Peyer's patch (tissue), 4 donors: ENCODE measurements at regions not wholly inside any gene's neighbourhood (a gene's known extent, or its start where the extent isn't known, plus 50 kb on each side); places are given as distances from the start of the nearest gene placed in this dataset.

Source experiments
- DNase-seq, 3 donors: peaks; one replicate each; pipeline ENCODE4 v3.0.0-alpha.2; 2017 to 2019
- H3K27ac ChIP-seq, 4 donors: fragments of 200-600 bp; sonication (generic); one replicate each; pipeline ENCODE4 v1.5.1; 2016 to 2019
- H3K27me3 ChIP-seq, 2 donors: fragments of 200-600 bp; sonication (generic); one replicate each; pipeline ENCODE4 v1.5.1; 2019
- H3K36me3 ChIP-seq, 3 donors: fragments of 200-600 bp; sonication (generic); one replicate each; pipeline ENCODE4 v1.5.1; 2016 to 2019
- H3K4me1 ChIP-seq, 4 donors: fragments of 200-600 bp; sonication (generic); one replicate each; pipeline ENCODE4 v1.5.1; 2016 to 2019
- H3K4me3 ChIP-seq, 4 donors: fragments of 200-600 bp; sonication (generic); 1 replicate in 3 of 4; 2 replicates in 1 of 4; pipeline ENCODE4 v1.5.1; 2016 to 2019; ENCODE audit warnings: mild to moderate bottlenecking in 1 of 4
- H3K9me3 ChIP-seq, 4 donors: fragments of 200-600 bp; sonication (generic); one replicate each; pipeline ENCODE4 v1.5.1; 2016 to 2019; ENCODE audit warnings: mild to moderate bottlenecking in 1 of 4
- CTCF ChIP-seq, 6 experiments: fragments of 450-650 bp in 4 of 6; fragments of 200-600 bp in 2 of 6; sonication (generic) in 1 of 6; IDR thresholded peaks; one replicate each; pipeline ENCODE4 v1.5.1; 2017 to 2019; ENCODE audit warnings: antibody characterized with exemption in 6 of 6, mild to moderate bottlenecking in 3 of 6, moderate library complexity in 1 of 6
- POLR2A ChIP-seq, 2 donors: fragments of 450-650 bp; IDR thresholded peaks; one replicate each; pipeline ENCODE4 v1.5.1; 2017; ENCODE audit warnings: antibody characterized with exemption in 2 of 2, mild to moderate bottlenecking in 2 of 2, moderate library complexity in 2 of 2

DNA sequence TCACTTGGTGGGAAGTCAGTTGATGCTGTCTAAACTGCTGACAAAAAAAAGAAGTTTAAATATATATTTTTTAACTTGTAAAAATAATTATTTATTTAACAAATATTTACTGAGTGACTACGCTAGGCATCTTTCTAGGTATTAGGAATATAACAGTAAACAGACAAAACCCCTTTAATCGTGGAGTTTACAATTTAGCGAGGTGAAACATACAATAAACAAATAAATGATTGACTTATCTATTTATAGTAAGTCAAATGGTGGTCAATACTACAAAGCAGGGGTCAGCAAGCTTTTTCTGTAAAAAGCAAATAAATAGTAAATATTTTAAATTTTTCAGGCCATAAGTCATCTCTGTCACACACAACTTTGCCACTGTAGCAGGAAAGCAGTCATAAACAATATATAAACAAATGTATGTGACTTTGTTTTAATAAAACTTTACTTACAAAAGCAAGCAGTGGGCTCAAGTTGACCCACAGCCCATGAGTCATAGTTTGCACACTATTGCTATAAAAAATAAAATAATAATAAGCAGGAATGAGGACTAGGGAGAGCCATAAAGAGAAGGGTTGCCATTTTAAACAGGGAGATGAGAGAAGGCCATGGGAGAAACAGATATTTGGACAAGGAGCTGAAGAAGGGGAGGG lies 263.9 kb downstream of the PLPP3 start:
- Histone ChIP-seq H3K27ac (no peak overlapping the region), H3K4me3 (no peak overlapping the region), H3K4me1 (no peaks in the 10 kb centered on the region), H3K27me3 (no peaks in the 10 kb centered on the region), H3K36me3 (no peaks in the 10 kb centered on the region), H3K9me3 (no peaks in the 10 kb centered on the region)
- no peak for DNase-seq
- TF ChIP-seq POLR2A (IDR thresholded peaks at IDR 0.05) (no peak), CTCF (IDR thresholded peaks at IDR 0.05) (no peak)

GRCh38 chr1:56313560-56313959 lies 265.8 kb downstream of the PLPP3 start:
- Histone ChIP-seq H3K27ac (no peak overlapping the region), H3K36me3 (no peaks in the 10 kb centered on the region), H3K4me1 (no peaks in the 10 kb centered on the region), H3K4me3 (no peak overlapping the region), H3K27me3 (no peaks in the 10 kb centered on the region), H3K9me3 (no peaks in the 10 kb centered on the region)
- no peak for DNase-seq
- TF ChIP-seq CTCF (IDR thresholded peaks at IDR 0.05) (no peak), POLR2A (IDR thresholded peaks at IDR 0.05) (no peak)

DNA sequence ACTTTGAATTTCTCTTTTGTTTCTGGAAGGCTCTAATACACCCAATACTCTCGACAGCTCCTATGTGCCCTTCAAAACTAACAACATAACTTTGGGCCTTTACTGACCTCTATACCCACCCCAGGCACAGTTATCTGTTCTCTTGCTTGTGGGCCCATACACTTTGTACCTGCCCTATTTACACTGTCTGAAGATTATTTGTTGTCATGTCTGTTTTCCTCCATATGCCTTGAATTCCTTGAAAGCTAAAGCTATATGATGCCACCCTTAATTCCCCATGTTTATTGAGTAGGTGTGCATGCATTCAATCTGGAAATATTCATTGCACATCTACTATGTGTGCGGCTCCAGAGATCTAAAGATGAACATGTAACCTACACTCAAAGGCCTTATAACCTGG lies 267.6 kb downstream of the PLPP3 start:
- H3K4me1 ChIP-seq: no peaks in the 10 kb centered on the region
- no peak for DNase-seq
- no peaks in the 10 kb centered on the region for H3K36me3 ChIP-seq
- H3K27me3 ChIP-seq: no peaks in the 10 kb centered on the region
- no peaks in the 10 kb centered on the region for H3K9me3 ChIP-seq
- TF ChIP-seq CTCF (IDR thresholded peaks at IDR 0.05): no peak
- no peak for TF ChIP-seq POLR2A (IDR thresholded peaks at IDR 0.05)
- no peak overlapping the region for H3K4me3 ChIP-seq
- H3K27ac ChIP-seq: no peak overlapping the region

DNA sequence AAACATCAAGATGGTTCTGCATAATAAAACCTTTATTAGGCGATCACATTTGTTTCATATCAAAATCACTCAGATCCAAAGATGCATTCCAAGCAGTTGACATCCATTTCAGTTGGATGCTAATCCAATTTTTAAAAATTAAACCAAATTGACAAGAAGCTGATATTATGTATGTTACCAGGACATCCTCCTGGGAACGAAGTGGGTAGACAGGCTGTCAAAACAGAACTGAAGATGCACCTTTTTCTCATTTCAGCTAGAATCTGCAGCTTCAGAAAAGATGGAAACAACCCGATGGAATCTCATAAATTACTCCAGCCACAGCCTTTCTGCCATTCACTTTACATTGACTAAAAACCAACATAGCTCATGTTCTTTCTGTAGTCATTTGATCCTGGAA lies 268.4 kb downstream of the PLPP3 start:
- Histone ChIP-seq H3K4me3 (no peak overlapping the region), H3K9me3 (no peaks in the 10 kb centered on the region), H3K4me1 (no peaks in the 10 kb centered on the region), H3K27ac (no peak overlapping the region), H3K27me3 (no peaks in the 10 kb centered on the region), H3K36me3 (no peaks in the 10 kb centered on the region)
- no peak for DNase-seq
- TF ChIP-seq POLR2A (IDR thresholded peaks at IDR 0.05) (no peak), CTCF (IDR thresholded peaks at IDR 0.05) (no peak)

- TF ChIP-seq POLR2A (IDR thresholded peaks at IDR 0.05) (no peak), CTCF (IDR thresholded peaks at IDR 0.05) (no peak)
- no peaks in the 10 kb centered on the region for H3K9me3 ChIP-seq
- H3K36me3 ChIP-seq: no peaks in the 10 kb centered on the region
- H3K4me1 ChIP-seq: no peaks in the 10 kb centered on the region
- no peak overlapping the region for H3K4me3 ChIP-seq
- H3K27ac ChIP-seq: no peak overlapping the region
- H3K27me3 ChIP-seq: no peaks in the 10 kb centered on the region
- no peak for DNase-seq
Measured at GRCh38 chr1:56309065-56309464, 270.3 kb downstream of the PLPP3 start.

- H3K27me3 ChIP-seq: no peaks in the 10 kb centered on the region
- no peaks in the 10 kb centered on the region for H3K4me1 ChIP-seq
- no peak for DNase-seq
- H3K36me3 ChIP-seq: no peaks in the 10 kb centered on the region
- no peaks in the 10 kb centered on the region for H3K9me3 ChIP-seq
- no peak overlapping the region for H3K27ac ChIP-seq
- no peak overlapping the region for H3K4me3 ChIP-seq
- no peak for TF ChIP-seq POLR2A (IDR thresholded peaks at IDR 0.05)
- no peak for TF ChIP-seq CTCF (IDR thresholded peaks at IDR 0.05)
Measured at GRCh38 chr1:56304975-56305374, 274.4 kb downstream of the PLPP3 start.
